ENCODE measurements at regions not wholly inside any gene's neighbourhood (a gene's known extent, or its start where the extent isn't known, plus 50 kb on each side); places are given as distances from the start of the nearest gene placed in this dataset.

DNA sequence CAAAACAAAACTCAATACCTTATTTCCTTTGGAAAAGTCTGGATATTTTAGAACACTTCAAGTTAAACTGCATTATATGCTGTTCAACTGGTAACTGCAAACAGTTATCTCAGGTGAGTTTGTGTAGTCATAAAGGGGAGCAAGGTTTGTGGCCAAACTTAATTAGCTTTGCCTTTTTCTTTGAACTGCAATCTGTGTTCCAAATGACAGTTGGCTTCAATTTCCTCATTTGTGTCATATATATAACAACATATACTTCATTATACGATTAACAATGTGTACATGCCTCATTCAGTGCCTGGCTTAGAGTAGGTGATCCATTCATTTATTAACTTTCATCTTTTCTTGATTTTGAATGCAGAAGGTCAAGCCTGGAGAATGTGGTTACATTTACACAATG lies 55.8 kb downstream of the KCNE4 start:
- Mint-ChIP-seq H3K36me3 (no peaks in the 10 kb centered on the region), H3K9me3 (no peaks in the 10 kb centered on the region), H3K27ac (no peak overlapping the region), H3K4me3 (no peak overlapping the region), H3K4me1 (no peaks in the 10 kb centered on the region)
- ATAC-seq = no peak
- no peak for DNase-seq (ENCODE audit: low spot score in 2 of 2)

GRCh38 chr2:223108351-223109050 lies 56.5 kb downstream of the KCNE4 start:
- DNase-seq (ENCODE audit: low spot score in 2 of 2) = no peak

DNA sequence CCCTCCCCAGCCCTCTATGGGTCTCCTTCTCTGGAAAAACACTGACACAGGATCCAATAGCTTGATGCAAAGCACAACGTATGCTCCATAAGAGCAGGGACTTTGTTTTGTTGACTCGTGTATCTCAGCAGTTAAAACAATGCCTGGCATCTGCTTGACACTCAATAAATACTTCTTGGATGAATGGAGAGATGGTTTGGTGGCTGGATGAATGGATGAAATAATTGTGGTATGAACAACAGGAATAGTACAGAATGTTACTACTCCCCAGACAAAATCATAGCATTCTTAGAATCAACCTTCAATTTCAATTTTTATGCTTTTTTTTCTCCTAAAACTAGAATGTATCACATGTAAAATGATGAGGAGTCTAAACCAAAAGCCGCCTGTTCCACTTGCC lies 57.4 kb downstream of the KCNE4 start:
- Mint-ChIP-seq H3K4me3 (no peak overlapping the region), H3K27ac (no peak overlapping the region), H3K4me1 (no peaks in the 10 kb centered on the region), H3K36me3 (no peaks in the 10 kb centered on the region), H3K9me3 (no peaks in the 10 kb centered on the region)
- ATAC-seq (no peak), DNase-seq (ENCODE audit: low spot score in 2 of 2) (no peak)

More at GRCh38 chr2:223108351-223109050, 56.5 kb downstream of the KCNE4 start:
- Mint-ChIP-seq H3K4me1 (no peaks in the 10 kb centered on the region), H3K9me3 (no peaks in the 10 kb centered on the region), H3K4me3 (no peak overlapping the region), H3K27ac (no peak overlapping the region), H3K36me3 (no peaks in the 10 kb centered on the region)
- no peak for ATAC-seq

DNA sequence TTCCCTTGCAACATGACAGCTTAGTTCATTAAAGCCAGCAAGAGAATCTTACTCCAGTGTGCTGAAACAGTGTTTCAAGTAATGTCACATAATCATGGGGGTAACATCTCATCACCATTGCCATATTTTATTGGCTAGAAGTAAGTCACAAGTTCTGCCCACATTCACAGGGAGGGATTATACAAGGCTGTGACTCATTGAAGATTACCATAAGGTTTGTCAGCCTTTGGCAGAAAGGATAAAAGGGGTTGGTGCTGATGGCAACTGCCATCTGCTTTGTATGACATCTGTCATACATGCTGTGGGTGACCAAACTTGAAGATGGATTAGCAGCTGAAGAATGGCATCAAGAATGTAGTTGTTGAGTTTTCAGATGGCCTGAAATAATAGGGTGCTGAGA lies 61.2 kb downstream of the KCNE4 start:
- ATAC-seq (no peak), DNase-seq (ENCODE audit: low spot score in 2 of 2) (no peak)
- H3K36me3 Mint-ChIP-seq = no peaks in the 10 kb centered on the region
- H3K4me3 Mint-ChIP-seq = no peak overlapping the region
- no peak overlapping the region for H3K27ac Mint-ChIP-seq
- no peaks in the 10 kb centered on the region for H3K4me1 Mint-ChIP-seq
- H3K9me3 Mint-ChIP-seq = no peaks in the 10 kb centered on the region

GRCh38 chr2:223114170-223114569 lies 62.2 kb downstream of the KCNE4 start:
- Mint-ChIP-seq H3K27ac (no peak overlapping the region), H3K36me3 (no peaks in the 10 kb centered on the region), H3K4me3 (no peak overlapping the region), H3K9me3 (no peaks in the 10 kb centered on the region), H3K4me1 (no peaks in the 10 kb centered on the region)
- DNase-seq (ENCODE audit: low spot score in 2 of 2) (no peak), ATAC-seq (no peak)

GRCh38 chr2:223114917-223115316 lies 62.9 kb downstream of the KCNE4 start:
- Mint-ChIP-seq H3K36me3 (no peaks in the 10 kb centered on the region), H3K9me3 (no peaks in the 10 kb centered on the region), H3K4me1 (no peaks in the 10 kb centered on the region), H3K4me3 (no peak overlapping the region), H3K27ac (no peak overlapping the region)
- ATAC-seq (no peak), DNase-seq (ENCODE audit: low spot score in 2 of 2) (no peak)

DNA sequence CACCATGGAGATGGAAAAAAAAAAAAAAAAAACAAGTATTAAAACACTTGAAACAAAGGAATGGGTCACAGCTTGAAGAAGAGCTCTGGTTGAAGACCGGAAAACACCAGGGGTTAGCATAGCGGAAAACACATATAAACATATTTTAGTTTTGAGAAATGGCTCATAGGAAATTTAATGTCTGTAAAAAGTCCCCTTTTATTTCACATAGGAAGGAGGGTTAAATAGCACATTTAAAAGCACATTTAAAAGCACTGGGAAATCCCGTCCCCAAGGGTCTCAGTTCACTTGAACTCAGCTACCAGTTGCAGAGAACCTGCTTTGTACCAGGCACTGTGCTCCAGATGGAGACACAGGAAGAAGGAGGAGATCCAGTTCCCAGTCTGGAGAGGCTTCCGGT lies 65.5 kb downstream of the KCNE4 start:
- Mint-ChIP-seq H3K36me3 (no peaks in the 10 kb centered on the region), H3K4me3 (no peak overlapping the region)
- no peak for DNase-seq (ENCODE audit: low spot score in 2 of 2)

GRCh38 chr2:223121283-223121682 lies 69.3 kb downstream of the KCNE4 start:
- H3K9me3 Mint-ChIP-seq = no peaks in the 10 kb centered on the region
- DNase-seq (ENCODE audit: low spot score in 2 of 2) (no peak), ATAC-seq (no peak)
- H3K27ac Mint-ChIP-seq = no peak overlapping the region
- no peaks in the 10 kb centered on the region for H3K36me3 Mint-ChIP-seq
- no peaks in the 10 kb centered on the region for H3K4me1 Mint-ChIP-seq
- no peak overlapping the region for H3K4me3 Mint-ChIP-seq

More for the DNA sequence above, 65.5 kb downstream of the KCNE4 start:
- H3K9me3 Mint-ChIP-seq = no peaks in the 10 kb centered on the region
- no peak overlapping the region for H3K27ac Mint-ChIP-seq
- no peak for ATAC-seq
- no peaks in the 10 kb centered on the region for H3K4me1 Mint-ChIP-seq

DNA sequence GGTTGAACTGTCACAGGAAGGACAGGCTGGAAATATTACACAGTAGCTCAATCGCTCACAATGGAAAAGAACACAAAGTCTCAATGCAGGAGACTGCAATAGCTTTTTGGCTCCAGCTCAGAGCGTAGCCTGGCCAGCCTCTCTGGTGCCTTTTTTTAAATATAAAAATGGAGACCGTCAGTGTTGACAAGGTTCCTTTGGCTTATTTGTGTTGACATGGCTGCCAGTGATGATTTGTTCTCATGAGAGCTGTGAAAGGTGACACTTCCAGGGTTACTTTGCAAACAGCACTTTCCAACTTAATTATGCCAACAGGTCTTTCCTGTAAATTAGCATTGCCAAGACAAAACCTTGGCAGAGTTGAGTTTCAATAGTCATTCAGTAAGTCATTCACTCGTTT lies 70.8 kb downstream of the KCNE4 start:
- no peak overlapping the region for H3K4me3 Mint-ChIP-seq
- DNase-seq (ENCODE audit: low spot score in 2 of 2) (no peak), ATAC-seq (no peak)
- H3K36me3 Mint-ChIP-seq = no peaks in the 10 kb centered on the region
- H3K4me1 Mint-ChIP-seq = no peaks in the 10 kb centered on the region
- no peak overlapping the region for H3K27ac Mint-ChIP-seq
- H3K9me3 Mint-ChIP-seq = no peaks in the 10 kb centered on the region

GRCh38 chr2:223123855-223124610 lies 72.0 kb downstream of the KCNE4 start:
- Mint-ChIP-seq H3K4me3 (no peak overlapping the region), H3K36me3 (no peaks in the 10 kb centered on the region), H3K27ac (no peak overlapping the region), H3K9me3 (no peaks in the 10 kb centered on the region), H3K4me1 (no peaks in the 10 kb centered on the region)
- ATAC-seq (no peak), DNase-seq (ENCODE audit: low spot score in 2 of 2) (no peak)

- Mint-ChIP-seq H3K36me3 (no peaks in the 10 kb centered on the region), H3K4me1 (no peaks in the 10 kb centered on the region), H3K4me3 (no peak overlapping the region)
These were observed 89.6 kb downstream of the KCNE4 start for GRCh38 chr2:223141606-223142005.

GRCh38 chr2:223142118-223142517 lies 90.1 kb downstream of the KCNE4 start:
- Mint-ChIP-seq H3K27ac (no peak overlapping the region), H3K9me3 (no peaks in the 10 kb centered on the region), H3K4me3 (no peak overlapping the region), H3K4me1 (no peaks in the 10 kb centered on the region), H3K36me3 (no peaks in the 10 kb centered on the region)
- ATAC-seq (no peak), DNase-seq (ENCODE audit: low spot score in 2 of 2) (no peak)

More at GRCh38 chr2:223141606-223142005, 89.6 kb downstream of the KCNE4 start:
- ATAC-seq = no peak
- Mint-ChIP-seq H3K27ac (no peak overlapping the region), H3K9me3 (no peaks in the 10 kb centered on the region)
- no peak for DNase-seq (ENCODE audit: low spot score in 2 of 2)

- H3K4me3 Mint-ChIP-seq = no peak overlapping the region
These were observed 95.4 kb downstream of the KCNE4 start for GRCh38 chr2:223147431-223147830.

DNA sequence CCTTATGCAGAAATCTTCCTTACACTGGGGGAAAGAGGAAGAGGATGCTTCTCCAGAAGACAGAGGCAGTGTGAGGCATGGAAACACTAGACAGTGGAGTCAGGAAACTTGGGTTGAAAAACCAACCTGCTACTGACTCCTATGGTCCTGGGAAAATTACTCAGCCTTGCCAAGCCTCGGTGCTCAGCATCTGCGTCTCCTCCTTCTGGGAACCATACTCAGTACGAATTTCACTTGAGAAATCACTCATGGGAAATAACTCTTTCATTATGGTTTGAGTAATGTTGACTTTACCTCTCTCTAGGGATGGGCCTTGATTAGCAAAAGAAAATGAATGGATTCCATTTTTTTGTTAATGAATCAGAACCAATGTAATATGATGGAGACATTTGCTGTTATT lies 96.5 kb downstream of the KCNE4 start:
- no peak overlapping the region for H3K4me3 Mint-ChIP-seq
- no peak for ATAC-seq
- H3K27ac Mint-ChIP-seq = no peak overlapping the region
- H3K36me3 Mint-ChIP-seq = no peaks in the 10 kb centered on the region
- no peaks in the 10 kb centered on the region for H3K4me1 Mint-ChIP-seq
- DNase-seq (ENCODE audit: low spot score in 2 of 2) = no peak
- no peaks in the 10 kb centered on the region for H3K9me3 Mint-ChIP-seq

More at GRCh38 chr2:223147431-223147830, 95.4 kb downstream of the KCNE4 start:
- Mint-ChIP-seq H3K36me3 (no peaks in the 10 kb centered on the region), H3K9me3 (no peaks in the 10 kb centered on the region), H3K27ac (no peak overlapping the region), H3K4me1 (no peaks in the 10 kb centered on the region)
- DNase-seq (ENCODE audit: low spot score in 2 of 2) (no peak), ATAC-seq (no peak)

GRCh38 chr2:223155956-223156355 lies 104.0 kb downstream of the KCNE4 start:
- H3K27ac Mint-ChIP-seq = no peak overlapping the region
- no peak overlapping the region for H3K4me3 Mint-ChIP-seq
- H3K4me1 Mint-ChIP-seq = no peaks in the 10 kb centered on the region
- DNase-seq (ENCODE audit: low spot score in 2 of 2) = no peak
- H3K9me3 Mint-ChIP-seq = no peaks in the 10 kb centered on the region
- no peak for ATAC-seq
- no peaks in the 10 kb centered on the region for H3K36me3 Mint-ChIP-seq

- no peaks in the 10 kb centered on the region for H3K4me1 Mint-ChIP-seq
- H3K9me3 Mint-ChIP-seq = no peaks in the 10 kb centered on the region
- ATAC-seq (no peak), DNase-seq (ENCODE audit: low spot score in 2 of 2) (no peak)
- H3K27ac Mint-ChIP-seq = no peak overlapping the region
- no peaks in the 10 kb centered on the region for H3K36me3 Mint-ChIP-seq
- H3K4me3 Mint-ChIP-seq = no peak overlapping the region
These were observed 110.0 kb downstream of the KCNE4 start for GRCh38 chr2:223161873-223162458.
